Endometrium (tissue), 2 donors: ENCODE measurements at regions not wholly inside any gene's neighbourhood (a gene's known extent, or its start where the extent isn't known, plus 50 kb on each side); places are given as distances from the start of the nearest gene placed in this dataset.
"Not testable (repeated sequence)": the region's sequence is repeated elsewhere in the genome, so short reads cannot be mapped to it uniquely, and the experiment has no call there.

Source experiments
- FAIRE-seq: peaks from 2 replicates; lab custom pipeline; 2012; peaks lifted over from hg19 to GRCh38; lab: Jason Lieb, UNC
- donor health status: control.
- donor health status: control.

DNA sequence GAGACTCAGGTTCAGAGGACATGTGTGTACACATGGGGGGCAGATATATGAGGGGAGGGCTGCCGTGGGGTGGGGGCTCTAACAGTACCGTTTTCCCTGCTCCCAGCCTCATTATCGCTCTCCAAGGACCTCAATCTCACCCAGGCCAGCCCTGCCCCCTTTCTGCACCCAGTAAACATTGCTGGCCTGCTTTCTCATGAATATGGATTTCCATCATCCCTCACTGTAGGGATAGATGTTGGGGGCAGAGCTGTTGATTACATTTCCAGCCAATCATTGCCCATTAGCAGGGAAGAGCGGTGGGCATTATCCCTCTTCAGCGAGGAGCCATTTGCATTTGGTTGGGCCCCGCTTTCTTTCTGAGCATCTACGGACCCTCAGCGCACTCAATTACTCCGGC is 273.8 kb downstream of the RPS6KC1 start:
- FAIRE-seq, result no peak

DNA sequence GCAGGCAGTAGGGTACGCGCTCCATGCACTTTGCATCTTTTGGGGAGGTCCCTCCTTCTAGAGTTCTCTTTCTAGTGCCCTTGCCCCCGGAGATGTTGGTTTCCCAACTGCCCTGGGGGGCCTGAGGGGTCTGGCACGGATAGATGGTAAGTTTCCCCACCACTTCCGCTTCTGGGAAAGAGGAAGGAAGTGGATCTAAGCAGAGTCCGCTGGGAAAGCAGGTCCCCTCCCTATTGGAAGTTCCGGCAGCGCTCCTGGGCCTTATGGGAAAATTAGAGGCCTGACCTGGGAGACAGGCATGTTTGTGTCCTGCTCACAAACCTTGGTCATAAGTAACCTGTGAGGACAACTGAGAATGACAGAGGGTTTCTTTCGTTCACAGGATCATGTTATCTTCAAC is 274.4 kb downstream of the RPS6KC1 start:
- FAIRE-seq, result no peak

DNA sequence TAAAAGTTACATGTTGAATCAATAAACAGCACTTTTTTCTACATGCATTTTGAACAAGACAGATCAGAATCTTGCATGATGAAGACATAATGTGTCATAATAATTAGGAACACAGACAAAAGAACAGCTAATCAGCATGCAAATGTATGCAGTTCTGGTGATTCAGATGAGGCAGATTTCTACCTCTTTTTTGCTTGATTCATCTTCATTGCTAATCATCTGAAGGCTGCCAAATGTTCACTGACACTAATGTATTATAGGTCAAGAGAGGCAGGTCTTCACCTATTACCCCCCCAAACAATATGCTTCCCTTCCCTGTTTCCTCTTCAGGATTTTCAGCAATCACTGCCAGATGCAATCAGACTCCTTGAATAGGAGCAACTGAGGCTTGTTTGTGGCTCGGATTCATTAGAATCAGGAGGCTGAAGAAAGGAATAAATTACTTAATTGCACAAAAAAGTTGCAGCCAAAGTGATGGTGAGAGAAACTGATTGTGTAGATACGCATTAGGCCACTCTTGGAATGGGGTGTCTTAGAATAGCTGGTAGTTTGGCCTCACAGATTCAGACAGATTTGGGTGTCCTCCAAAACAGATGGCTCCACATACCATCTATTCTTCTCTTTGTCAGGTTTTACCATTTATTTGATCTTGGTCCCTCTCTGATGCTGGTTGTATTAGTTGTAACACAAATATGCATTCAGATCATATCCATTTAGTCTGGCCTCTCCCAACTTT is 275.4 kb downstream of the RPS6KC1 start:
- no peak for FAIRE-seq

DNA sequence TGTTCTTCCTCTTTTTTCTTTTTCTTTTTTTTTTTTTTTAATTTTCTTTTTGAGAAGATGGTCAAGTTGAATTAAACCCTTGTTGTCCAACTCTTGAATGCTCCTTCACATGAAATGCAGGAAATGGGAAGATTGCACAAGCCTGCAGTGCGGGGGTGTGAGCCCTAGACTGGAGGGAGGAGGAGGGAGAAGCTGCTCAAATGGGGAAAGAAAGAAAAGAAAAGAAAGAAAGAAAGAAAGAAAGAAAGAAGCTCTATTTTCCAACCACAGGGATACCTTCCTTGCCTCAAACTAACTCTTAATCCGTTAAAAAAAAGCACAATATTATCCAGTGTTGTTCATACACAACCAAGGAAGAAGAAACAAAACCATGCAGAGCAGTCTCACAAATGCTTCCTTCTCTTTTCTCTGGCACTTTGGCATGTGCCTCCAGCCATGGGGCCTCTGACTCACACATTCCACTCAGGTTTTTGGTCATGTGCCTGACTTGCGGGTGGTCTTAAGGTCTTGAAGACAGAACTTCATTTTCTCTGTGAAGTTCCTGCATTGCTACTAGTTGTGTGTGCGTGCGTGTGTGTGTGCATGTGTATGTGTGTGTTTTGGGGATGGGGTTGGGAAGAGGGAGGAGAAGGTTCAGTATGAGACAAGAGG is 276.1 kb downstream of the RPS6KC1 start:
- no peak for FAIRE-seq

DNA sequence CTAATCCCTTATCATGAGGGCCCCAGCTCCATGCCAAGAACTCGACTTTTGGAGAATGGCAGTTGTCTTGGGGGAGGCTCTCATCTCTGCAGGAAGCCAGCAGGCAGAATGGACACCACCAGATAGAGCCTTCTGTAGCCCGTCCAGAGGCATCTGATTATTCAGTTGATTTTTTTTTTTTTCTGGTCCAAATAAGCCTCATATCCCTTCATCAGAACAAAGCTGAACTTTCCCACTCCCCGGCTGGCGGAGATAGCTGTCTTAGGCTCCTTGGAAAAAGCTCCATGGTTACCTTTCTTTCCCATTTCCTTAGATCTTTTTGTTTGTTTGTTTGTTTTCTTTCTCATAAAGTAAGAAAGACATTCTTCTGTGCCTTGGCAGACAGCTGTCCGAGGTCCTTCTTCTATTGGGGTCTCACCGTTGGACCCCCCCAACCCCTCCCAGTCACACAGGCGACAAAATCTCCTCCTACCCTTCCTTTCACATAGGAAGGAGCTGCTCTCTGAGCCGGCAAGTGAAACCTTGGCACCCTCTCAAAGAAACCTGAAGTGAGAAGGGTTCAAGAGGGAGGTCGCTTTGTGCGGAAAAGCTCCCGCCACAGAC is 278.5 kb downstream of the RPS6KC1 start:
- FAIRE-seq, result no peak

DNA sequence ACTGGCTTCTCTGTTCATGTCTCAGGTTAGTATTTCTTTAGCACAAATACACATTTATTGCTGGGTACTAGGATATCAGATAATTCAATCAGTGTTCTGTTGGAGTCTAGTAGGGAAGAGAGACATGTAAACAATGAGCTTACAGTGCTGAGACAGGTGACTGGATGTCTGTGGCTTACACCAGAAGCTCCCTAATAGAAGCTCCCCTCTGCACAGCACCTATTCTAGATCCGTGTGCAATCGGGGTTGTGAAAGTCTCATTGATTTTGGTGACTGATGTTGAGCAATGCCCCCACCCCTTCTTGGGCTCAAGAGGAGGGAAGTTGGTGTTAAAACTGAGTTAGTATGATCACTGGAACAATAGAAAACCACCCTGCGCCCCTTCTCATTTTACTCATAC is 279.2 kb downstream of the RPS6KC1 start:
- FAIRE-seq, result no peak

DNA sequence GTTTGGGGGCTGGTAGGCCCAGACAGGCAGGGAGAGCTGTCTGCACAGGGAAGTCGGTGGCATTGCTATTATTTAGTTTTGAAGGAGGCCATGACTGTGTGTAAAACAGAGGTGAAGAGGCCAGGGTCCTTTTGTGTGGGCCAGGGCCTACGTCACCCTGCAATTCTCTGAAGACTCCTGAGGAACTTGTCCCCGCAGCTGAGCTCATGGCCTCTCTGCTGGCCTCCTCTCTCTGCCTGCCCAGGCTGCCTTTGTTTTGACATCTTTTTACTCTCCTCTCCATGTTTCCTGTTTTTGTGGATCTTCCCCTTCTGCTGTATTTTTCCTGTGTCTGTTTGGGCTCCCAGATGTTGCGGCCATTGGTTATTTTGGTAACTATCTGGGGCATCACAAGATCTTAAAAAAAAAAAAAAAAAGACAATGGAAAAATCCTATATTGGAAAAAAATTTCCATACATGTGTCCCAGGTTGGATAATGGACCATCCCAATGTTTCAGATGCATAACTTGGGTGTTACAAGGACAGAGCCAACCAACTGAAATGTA is 280.7 kb downstream of the RPS6KC1 start:
- no peak for FAIRE-seq

DNA sequence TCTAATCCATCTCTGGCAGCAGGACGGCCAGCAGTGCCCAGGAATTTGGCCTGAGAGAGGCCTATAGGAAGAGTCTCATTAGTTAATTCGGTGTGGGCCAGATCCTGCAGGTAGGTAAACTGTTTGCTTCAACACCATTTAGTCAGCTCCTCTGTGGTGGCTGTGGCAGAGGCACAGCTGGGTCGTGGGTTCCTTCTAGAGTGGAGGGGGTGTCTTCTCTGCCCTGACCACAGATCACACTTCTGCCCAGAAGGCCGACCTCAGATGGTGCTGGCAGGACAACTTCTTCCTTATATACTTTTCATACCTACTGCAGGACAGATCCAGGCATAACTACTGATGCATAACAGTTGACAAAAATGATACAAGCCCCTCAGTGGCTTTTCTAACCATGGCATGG is 281.4 kb downstream of the RPS6KC1 start:
- FAIRE-seq, result no peak

DNA sequence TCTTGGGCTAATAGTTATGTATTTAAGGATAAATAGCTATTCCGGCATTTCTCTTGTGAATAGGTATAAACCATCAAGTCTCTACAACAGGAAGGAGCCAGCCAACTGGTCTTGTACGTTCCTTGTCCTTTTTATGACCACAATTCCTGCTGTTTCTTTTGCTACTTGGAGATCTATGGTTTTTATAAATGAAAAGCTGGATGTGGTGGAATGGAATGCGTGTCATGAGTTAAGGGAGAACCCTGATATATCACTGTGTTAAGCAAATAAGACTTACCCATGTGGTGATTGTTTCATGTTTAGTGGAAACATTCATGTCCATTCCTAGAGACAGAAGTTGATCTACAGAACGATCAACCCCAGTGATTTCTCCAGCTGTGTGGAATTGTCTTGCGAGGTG is 282.1 kb downstream of the RPS6KC1 start:
- FAIRE-seq, result no peak

DNA sequence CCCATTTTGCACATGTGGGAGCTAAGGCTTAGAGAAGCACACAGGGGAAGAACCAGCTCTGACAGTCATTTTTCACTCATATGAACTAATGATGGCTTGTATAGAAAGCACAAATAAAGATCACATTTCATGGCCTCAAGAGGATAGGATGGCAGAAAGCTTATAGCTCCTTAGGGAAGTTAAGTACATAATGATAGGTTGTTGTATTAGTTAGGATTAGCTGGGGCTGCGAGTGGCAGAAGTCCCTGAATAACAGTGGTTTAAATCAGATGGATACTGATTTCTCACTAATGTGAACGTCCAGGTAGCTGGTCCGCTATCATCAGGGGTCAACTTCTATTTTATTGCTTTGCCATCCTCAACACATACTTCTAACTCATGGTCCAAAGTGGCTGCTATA is 284.0 kb downstream of the RPS6KC1 start:
- no peak for FAIRE-seq

DNA sequence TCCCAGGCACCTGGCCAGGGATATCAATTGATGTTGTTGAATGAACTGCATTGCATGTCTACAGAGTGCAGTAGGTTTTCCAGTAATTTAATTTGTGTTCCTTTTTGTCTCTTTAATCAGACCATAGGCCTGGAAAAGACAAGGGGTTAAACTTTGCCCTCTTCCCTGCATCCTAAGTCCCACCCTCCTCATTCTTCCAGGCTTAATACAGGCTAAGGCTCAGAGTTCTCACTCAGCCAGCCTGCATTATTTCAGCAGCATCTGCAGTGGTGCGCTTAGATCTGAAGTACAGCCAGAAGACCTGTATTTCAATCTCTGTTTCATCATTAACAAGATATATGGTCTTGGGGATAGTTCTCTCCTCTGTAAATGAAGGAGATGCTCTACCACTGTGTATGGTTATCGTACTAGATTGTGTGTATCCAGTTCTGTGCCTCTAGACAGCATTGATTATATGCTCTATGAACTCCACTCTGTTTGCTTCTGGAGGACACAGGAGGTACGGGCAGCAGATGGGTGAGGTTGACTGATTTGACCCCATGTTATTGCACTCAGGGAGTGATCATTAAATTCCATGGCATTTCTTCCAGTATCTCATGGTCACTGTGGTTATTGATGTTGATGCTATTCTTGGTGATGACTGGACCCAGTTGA is 286.1 kb downstream of the RPS6KC1 start:
- FAIRE-seq, result no peak

DNA sequence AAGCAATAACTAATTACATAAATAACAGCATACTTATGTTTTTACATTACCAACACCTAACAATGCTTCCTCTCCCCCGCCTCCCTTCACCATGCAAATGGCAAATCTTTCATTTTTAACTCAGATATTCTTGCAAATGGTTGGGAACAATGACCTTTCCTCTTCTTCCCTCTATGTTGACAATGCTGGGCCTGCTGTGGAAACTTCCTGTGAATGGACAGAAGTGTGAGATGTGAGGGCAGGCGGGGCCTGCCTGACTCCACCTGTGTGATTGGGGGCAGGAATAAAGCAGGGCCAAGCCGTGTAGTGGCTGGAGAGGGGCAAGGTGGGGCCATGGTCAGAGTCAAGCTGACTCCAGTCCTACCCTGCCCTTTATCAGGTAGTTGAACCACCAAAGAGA is 289.6 kb downstream of the RPS6KC1 start:
- FAIRE-seq, result no peak

DNA sequence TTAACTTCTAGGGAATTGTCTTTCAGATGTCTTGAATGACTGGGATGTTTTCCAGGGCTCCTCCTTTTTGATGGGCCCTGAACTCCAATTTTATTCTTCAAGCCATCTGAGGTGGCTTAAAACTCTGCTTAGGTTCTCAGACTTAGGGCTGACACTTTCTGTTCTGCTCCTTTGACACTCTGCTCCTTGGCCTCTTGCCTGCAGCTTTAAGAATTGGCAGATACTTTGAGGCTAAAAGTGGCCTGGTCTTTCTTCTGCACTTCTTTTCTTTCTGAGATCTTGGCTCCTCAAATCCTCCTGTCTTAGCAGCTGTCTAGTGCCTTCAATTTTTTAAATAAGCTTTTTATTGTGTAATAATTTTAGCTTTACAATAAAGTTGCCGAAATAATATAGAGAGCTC is 294.6 kb downstream of the RPS6KC1 start:
- no peak for FAIRE-seq

DNA sequence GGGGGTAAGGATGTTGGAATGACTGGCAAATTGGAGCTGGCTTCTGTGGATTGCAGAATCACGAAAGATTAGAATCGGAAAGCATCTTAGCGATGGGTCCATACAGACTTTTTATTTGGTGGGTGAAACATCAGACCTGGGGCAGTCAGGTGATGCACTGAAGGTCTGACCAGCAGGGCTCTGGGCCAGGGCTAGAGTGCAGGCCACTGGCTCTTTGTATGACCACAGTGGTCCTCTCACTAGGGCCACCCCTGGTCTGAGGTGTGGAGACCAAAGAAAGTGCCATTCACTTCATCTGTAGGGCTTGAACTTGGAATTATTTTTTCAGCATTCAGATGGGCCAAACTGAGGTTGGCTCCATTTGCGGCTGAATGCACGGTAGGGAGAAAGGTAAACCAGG is 306.4 kb downstream of the RPS6KC1 start:
- no peak for FAIRE-seq

DNA sequence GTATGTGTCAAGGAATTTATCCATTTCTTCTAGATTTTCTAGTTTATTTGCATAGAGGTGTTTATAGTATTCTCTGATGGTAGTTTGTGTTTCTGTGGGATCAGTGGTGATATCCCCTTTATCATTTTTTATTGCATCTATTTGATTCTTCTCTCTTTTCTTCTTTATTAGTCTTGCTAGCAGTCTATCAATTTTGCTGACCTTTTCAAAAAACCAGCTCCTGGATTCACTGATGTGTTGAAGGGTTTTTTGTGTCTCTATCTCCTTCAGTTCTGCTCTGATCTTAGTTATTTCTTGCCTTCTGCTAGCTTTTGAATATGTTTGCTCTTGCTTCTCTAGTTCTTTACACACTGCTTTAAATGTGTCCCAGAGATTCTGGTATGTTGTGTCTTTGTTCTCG is 307.3 kb downstream of the RPS6KC1 start:
- FAIRE-seq, result not testable (repeated sequence)

DNA sequence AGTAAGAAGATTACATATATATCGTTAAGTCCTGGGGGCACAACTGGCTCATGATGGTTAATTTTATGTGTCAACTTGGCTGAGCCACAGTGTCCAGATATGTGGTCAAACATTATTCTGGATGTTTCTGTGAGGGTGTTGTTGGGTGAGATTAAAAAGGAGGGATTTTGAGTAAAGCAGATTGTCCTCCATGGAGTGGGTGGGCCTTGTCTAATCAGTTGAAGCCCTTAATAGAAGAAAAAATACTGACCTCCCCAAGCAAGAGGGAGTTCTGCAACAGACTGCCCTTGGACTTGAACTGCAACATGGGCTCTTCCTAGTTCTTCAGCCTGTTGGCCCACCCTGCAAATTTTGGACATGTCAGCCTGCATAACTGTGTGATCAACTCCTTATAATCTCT is 311.6 kb downstream of the RPS6KC1 start:
- FAIRE-seq, result no peak

DNA sequence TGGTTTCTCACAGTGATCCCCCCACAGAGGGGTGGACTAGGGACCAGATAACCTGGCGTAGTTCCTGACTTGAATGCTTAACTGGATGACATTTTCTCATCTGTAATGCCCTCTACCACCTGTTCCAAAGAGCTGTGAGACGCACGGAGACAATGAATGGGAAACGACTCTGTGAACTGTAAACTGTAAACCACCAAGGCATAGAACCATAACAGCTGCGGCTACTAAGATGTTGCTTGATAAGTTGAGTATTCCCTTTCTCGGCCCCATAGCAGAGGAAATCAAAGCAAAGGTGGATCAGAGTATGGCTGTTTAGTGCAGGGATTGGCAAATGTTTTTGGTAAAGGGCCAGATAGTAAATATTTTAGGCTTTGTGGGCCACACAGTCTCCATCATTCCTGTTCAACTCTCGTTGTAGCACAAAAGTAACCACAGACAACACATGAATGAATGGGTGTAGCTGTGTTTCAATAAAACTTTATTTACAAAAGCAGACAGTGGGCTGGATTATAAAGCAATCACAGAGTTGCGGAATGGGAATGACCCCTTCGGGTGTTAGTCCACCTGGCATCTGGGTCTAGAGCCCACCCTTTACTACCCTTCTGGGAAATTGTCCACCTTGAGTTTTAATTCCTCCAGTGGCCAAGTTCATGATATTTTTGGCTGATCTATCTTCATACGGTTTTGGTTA is 315.2 kb downstream of the RPS6KC1 start:
- no peak for FAIRE-seq

DNA sequence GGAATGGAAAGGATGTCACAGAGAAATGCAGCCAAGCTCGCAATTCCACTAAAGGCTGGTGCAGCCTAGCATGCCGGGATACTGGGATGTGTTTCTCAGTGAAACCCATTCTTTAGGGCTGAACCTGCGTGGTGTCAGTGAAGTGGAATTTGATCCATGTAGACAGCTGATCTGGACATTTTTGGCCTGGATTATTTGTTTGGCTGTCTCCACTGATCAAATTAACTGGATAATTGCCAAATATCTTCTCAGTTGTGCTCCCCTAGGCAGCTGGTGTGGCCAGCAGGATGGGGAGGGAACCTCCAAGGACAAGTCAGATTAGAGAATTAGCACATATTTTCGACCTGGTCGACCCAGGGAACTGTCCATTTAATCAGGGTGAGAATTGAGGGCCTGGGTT is 318.4 kb downstream of the RPS6KC1 start:
- FAIRE-seq, result no peak

DNA sequence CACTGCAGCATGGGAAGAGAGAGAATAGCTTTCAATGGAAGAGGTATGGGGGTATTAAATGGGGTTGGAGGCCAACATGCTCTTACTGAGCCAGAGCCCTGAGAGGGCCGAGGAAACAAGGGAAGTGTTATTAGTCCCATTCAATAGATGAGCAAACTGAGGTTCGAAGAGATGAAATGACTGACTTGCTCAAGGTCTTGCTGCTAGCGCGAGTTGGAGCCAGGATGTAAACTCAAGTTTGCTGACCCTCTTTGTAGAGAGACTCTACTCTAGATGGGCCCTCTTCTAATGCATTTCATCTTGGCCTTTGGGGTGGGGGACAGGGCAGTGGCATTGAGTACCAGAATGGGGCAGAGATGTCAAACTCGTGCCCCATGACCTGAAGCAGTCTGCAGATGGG is 319.5 kb downstream of the RPS6KC1 start:
- FAIRE-seq, result no peak

DNA sequence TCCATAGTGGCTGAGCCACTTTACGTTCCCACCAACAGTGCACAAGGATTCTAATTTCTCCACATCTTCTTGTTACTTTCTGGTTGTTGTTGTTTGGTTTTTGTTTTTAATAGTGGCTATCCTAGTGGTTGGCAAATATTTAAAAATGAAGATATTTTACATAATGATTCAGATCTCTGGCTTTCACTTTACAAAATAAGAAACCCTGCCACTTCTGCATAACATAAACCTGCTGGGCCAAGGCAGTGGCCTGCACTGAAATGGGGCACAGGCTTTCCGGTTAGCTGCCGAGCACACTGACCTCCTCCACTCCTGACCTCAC is 320.4 kb downstream of the RPS6KC1 start:
- FAIRE-seq, result no peak

DNA sequence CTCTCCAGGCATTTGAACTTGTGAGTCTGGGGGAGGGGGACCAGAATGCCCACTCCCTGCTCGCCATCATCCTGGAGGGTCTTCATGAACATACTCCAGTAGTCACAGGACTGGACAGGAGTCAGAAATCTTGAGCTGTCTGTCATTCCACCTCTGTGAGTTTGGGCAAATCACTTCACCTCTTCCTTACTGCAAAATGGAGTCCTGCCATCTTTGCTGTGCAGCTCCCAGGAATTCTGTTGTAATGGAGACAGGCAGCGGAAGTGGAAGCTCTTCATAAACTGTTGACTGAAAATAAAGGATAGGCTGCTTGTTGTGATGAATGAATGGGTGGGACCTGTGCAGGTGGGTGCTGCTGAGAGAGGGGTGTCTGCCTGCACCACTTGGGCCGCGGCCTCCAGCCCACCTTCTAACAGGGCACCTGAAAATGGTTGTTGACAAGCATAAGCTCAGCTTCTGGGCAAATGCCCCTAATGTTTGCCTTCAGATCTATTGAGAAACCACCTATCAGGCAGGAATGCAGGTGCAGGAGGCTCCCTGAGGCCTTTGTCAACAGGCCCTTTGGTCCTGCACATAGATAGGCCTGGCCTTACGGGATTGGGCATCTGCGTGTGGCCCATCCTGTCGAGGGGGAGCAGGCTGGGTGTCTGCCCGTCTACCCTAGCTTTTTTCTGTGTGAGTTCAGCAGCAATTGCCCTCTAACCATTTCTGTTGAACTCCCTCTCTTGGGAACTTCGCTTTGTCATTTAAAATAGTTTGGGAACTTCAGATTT is 321.0 kb downstream of the RPS6KC1 start:
- FAIRE-seq, result no peak

DNA sequence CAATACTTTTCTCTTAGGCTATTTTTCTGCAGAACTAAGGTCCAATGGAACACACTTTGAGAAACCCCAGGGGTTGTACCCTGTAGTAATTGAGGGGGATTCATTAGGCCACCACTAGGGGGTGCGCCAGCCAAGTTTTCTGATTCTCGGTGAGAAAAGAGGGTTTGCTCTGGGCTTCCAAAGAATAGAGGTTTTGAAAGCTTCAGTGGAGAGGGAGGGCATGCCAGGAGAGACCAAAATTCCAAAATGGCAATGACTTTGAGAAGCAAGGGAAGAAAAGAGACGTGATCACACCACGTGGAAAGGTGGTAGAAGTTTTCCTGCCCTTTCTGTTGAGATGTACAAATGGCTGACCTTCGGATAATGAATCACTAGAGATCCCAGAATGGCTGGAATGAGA is 323.3 kb downstream of the RPS6KC1 start:
- FAIRE-seq, result no peak
